ENCODE measurements at regions not wholly inside any gene's neighbourhood (a gene's known extent, or its start where the extent isn't known, plus 50 kb on each side); places are given as distances from the start of the nearest gene placed in this dataset.
"Not testable (repeated sequence)": the region's sequence is repeated elsewhere in the genome, so short reads cannot be mapped to it uniquely, and the experiment has no call there.

- no peak for DNase-seq (ENCODE audit: low read depth in 1 of 2, low spot score in 1 of 2)
These were observed 232.3 kb downstream of the TLR4 start for GRCh38 chr9:117936185-117937130.

- DNase-seq (ENCODE audit: low read depth in 1 of 2, low spot score in 1 of 2), result no peak
These were observed 233.9 kb downstream of the TLR4 start for GRCh38 chr9:117938086-117938485.

- no peak for DNase-seq (ENCODE audit: low read depth in 1 of 2, low spot score in 1 of 2)
These were observed 234.7 kb downstream of the TLR4 start for GRCh38 chr9:117938896-117939295.

- not testable (repeated sequence) for DNase-seq (ENCODE audit: low read depth in 1 of 2, low spot score in 1 of 2)
These were observed 240.5 kb downstream of the TLR4 start for GRCh38 chr9:117944750-117945149.

- no peak for DNase-seq (ENCODE audit: low read depth in 1 of 2, low spot score in 1 of 2)
These were observed 241.1 kb downstream of the TLR4 start for GRCh38 chr9:117945286-117945685.

- no peak for DNase-seq (ENCODE audit: low read depth in 1 of 2, low spot score in 1 of 2)
These were observed 246.9 kb downstream of the TLR4 start for GRCh38 chr9:117951127-117951526.

- no peak for DNase-seq (ENCODE audit: low read depth in 1 of 2, low spot score in 1 of 2)
These were observed 248.4 kb downstream of the TLR4 start for GRCh38 chr9:117952581-117952980.

GRCh38 chr9:117957267-117957666 lies 253.1 kb downstream of the TLR4 start:
- no peak for DNase-seq (ENCODE audit: low read depth in 1 of 2, low spot score in 1 of 2)

GRCh38 chr9:117958726-117959125 lies 254.5 kb downstream of the TLR4 start:
- DNase-seq (ENCODE audit: low read depth in 1 of 2, low spot score in 1 of 2), result no peak

- DNase-seq (ENCODE audit: low read depth in 1 of 2, low spot score in 1 of 2), result no peak
These were observed 259.4 kb downstream of the TLR4 start for GRCh38 chr9:117963493-117964090.

GRCh38 chr9:117970276-117971050 lies 266.3 kb downstream of the TLR4 start:
- no peak for DNase-seq (ENCODE audit: low read depth in 1 of 2, low spot score in 1 of 2)

- no peak for DNase-seq (ENCODE audit: low read depth in 1 of 2, low spot score in 1 of 2)
These were observed 269.9 kb downstream of the TLR4 start for GRCh38 chr9:117974108-117974507.

GRCh38 chr9:117979914-117980313 lies 275.7 kb downstream of the TLR4 start:
- DNase-seq (ENCODE audit: low read depth in 1 of 2, low spot score in 1 of 2), result no peak

- DNase-seq (ENCODE audit: low read depth in 1 of 2, low spot score in 1 of 2), result no peak
These were observed 283.7 kb downstream of the TLR4 start for GRCh38 chr9:117987945-117988344.

GRCh38 chr9:117992006-117992405 lies 287.8 kb downstream of the TLR4 start:
- DNase-seq (ENCODE audit: low read depth in 1 of 2, low spot score in 1 of 2), result no peak

- no peak for DNase-seq (ENCODE audit: low read depth in 1 of 2, low spot score in 1 of 2)
These were observed 296.4 kb downstream of the TLR4 start for GRCh38 chr9:118000581-118000980.

GRCh38 chr9:118003240-118003639 lies 299.0 kb downstream of the TLR4 start:
- no peak for DNase-seq (ENCODE audit: low read depth in 1 of 2, low spot score in 1 of 2)

- DNase-seq (ENCODE audit: low read depth in 1 of 2, low spot score in 1 of 2), result no peak
These were observed 304.0 kb downstream of the TLR4 start for GRCh38 chr9:118008246-118008645.

- no peak for DNase-seq (ENCODE audit: low read depth in 1 of 2, low spot score in 1 of 2)
These were observed 305.4 kb downstream of the TLR4 start for GRCh38 chr9:118009614-118010013.

- DNase-seq (ENCODE audit: low read depth in 1 of 2, low spot score in 1 of 2), result no peak
These were observed 313.5 kb downstream of the TLR4 start for GRCh38 chr9:118017607-118018122.

- no peak for DNase-seq (ENCODE audit: low read depth in 1 of 2, low spot score in 1 of 2)
These were observed 319.4 kb downstream of the TLR4 start for GRCh38 chr9:118023644-118024043.
